Astrocyte (in vitro differentiated cells and primary cell): ENCODE measurements at regions not wholly inside any gene's neighbourhood (a gene's known extent, or its start where the extent isn't known, plus 50 kb on each side); places are given as distances from the start of the nearest gene placed in this dataset.

Experiments
- CTCF ChIP-seq: IDR thresholded peaks from 2 replicates; pipeline ENCODE4 v1.5.1; 2011; ENCODE audit warnings: low read depth, mild to moderate bottlenecking, inconsistent platforms, low read length, moderate library complexity; ENCODE audit not compliant: insufficient read depth
- EZH2 ChIP-seq: IDR thresholded peaks from 2 replicates; pipeline ENCODE4 v1.6.1; 2012; ENCODE audit warnings: mild to moderate bottlenecking, low read length, inconsistent platforms; ENCODE audit not compliant: insufficient read depth

DNA sequence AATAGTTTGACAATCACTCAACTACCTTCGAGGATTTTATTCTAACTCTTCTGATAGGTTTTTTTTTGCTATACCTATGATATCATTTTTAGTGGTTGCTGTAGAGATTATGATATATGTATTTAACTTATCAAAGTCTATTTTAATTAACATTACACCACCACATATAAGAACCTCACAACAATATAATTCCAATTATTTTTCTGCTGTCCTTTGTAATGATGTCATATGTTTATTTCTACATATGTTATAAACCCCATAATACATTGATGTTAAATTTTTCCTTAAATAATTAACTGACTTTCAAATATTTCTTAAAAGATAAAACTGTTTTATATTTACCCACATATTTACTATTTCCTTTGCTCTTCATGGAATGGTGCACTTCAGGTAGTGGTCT lies 103.4 kb upstream of the KITLG start:
- no peak for TF ChIP-seq CTCF
- no peak for TF ChIP-seq EZH2
